H9 (cell line): ENCODE measurements at regions not wholly inside any gene's neighbourhood (a gene's known extent, or its start where the extent isn't known, plus 50 kb on each side); places are given as distances from the start of the nearest gene placed in this dataset.

Experiments used
- DNase-seq: peaks from one replicate; pipeline ENCODE4 v3.0.0-alpha.2; 2017
- H2AFZ ChIP-seq: one replicate; pipeline ENCODE4 v1.6.1; 2013; ENCODE audit warnings: mild to moderate bottlenecking, low read length, control low read depth, moderate library complexity
- H2AK5ac ChIP-seq: 2 replicates; pipeline ENCODE4 v1.6.1; 2013; ENCODE audit warnings: low read length, control low read depth, mixed read lengths; ENCODE audit not compliant: insufficient read length
- H2BK120ac ChIP-seq: one replicate; pipeline ENCODE4 v1.6.1; 2013; ENCODE audit warnings: low read depth, mild to moderate bottlenecking, low read length, control low read depth, inconsistent platforms; ENCODE audit not compliant: poor library complexity, severe bottlenecking
- H2BK12ac ChIP-seq: 2 replicates; pipeline ENCODE4 v1.6.1; 2013; ENCODE audit warnings: low read length, control low read depth, mixed read lengths, low read depth; ENCODE audit not compliant: insufficient read length
- H2BK15ac ChIP-seq: 2 replicates; pipeline ENCODE4 v1.6.1; 2013; ENCODE audit warnings: low read depth, low read length, control low read depth
- H2BK20ac ChIP-seq: one replicate; pipeline ENCODE4 v1.6.1; 2013; ENCODE audit warnings: low read depth, mild to moderate bottlenecking, low read length, control low read depth, inconsistent platforms; ENCODE audit not compliant: poor library complexity, severe bottlenecking
- H2BK5ac ChIP-seq: 2 replicates; pipeline ENCODE4 v1.6.1; 2013; ENCODE audit warnings: low read length, control low read depth, mixed read lengths; ENCODE audit not compliant: insufficient read length
- H3K14ac ChIP-seq: 2 replicates; pipeline ENCODE4 v1.6.1; 2013; ENCODE audit warnings: low read length, control low read depth; ENCODE audit not compliant: insufficient read depth
- H3K18ac ChIP-seq: 2 replicates; pipeline ENCODE4 v1.6.1; 2013; ENCODE audit warnings: low read depth, mild to moderate bottlenecking, mixed read lengths, low read length, control low read depth; ENCODE audit not compliant: insufficient read length
- H3K23ac ChIP-seq: 2 replicates; pipeline ENCODE4 v1.6.1; 2013; ENCODE audit warnings: low read length, control low read depth, mixed read lengths, low read depth; ENCODE audit not compliant: insufficient read length
- H3K23me2 ChIP-seq: 2 replicates; pipeline ENCODE4 v1.6.1; 2013; ENCODE audit warnings: low read depth, mild to moderate bottlenecking, mixed read lengths, low read length, control low read depth; ENCODE audit not compliant: insufficient read length, poor library complexity, severe bottlenecking
- H3K27ac ChIP-seq: 2 replicates; pipeline ENCODE4 v1.5.1; 2013; ENCODE audit warnings: low read length, control low read depth, mixed read lengths, low read depth; ENCODE audit not compliant: insufficient read length
- H3K27me3 ChIP-seq: 2 replicates; pipeline ENCODE4 v1.6.1; 2013; ENCODE audit warnings: low read length, control low read depth, inconsistent platforms; ENCODE audit not compliant: insufficient read depth
- H3K4ac ChIP-seq: 2 replicates; pipeline ENCODE4 v1.6.1; 2013; ENCODE audit warnings: low read depth, mild to moderate bottlenecking, control low read depth, inconsistent platforms, low read length, moderate library complexity
- H3K4me1 ChIP-seq: 2 replicates; pipeline ENCODE4 v1.6.1; 2013; ENCODE audit warnings: low read length, control low read depth, inconsistent platforms; ENCODE audit not compliant: insufficient read depth
- H3K4me2 ChIP-seq: 2 replicates; pipeline ENCODE4 v1.6.1; 2013; ENCODE audit warnings: low read length, control low read depth, mixed read lengths; ENCODE audit not compliant: insufficient read length, insufficient read depth
- H3K56ac ChIP-seq: 2 replicates; pipeline ENCODE4 v1.6.1; 2013; ENCODE audit warnings: low read depth, mild to moderate bottlenecking, mixed read lengths, low read length, control low read depth; ENCODE audit not compliant: insufficient read length
- H3K79me1 ChIP-seq: 2 replicates; pipeline ENCODE4 v1.6.1; 2013; ENCODE audit warnings: low read depth, mild to moderate bottlenecking, moderate library complexity, low read length, control low read depth, inconsistent platforms; ENCODE audit not compliant: insufficient read depth, poor library complexity, severe bottlenecking
- H3K79me2 ChIP-seq: 2 replicates; pipeline ENCODE4 v1.6.1; 2013; ENCODE audit warnings: low read length, control low read depth, inconsistent platforms; ENCODE audit not compliant: insufficient read depth
- H3K9ac ChIP-seq: 2 replicates; pipeline ENCODE4 v1.6.1; 2013; ENCODE audit warnings: low read length, control low read depth, mixed read lengths; ENCODE audit not compliant: insufficient read length; ENCODE audit errors: extremely low read depth
- H3K9me3 ChIP-seq: one replicate; pipeline ENCODE4 v1.6.1; 2013; ENCODE audit warnings: low read depth, low read length, inconsistent platforms; ENCODE audit not compliant: control insufficient read depth
- H3T11ph ChIP-seq: one replicate; pipeline ENCODE4 v1.6.1; 2013; ENCODE audit warnings: mild to moderate bottlenecking, low read length, control low read depth, inconsistent platforms
- H4K20me1 ChIP-seq: one replicate; pipeline ENCODE4 v1.6.1; 2013; ENCODE audit not compliant: control insufficient read depth, insufficient read length, insufficient read depth
- H4K5ac ChIP-seq: 2 replicates; pipeline ENCODE4 v1.6.1; 2013; ENCODE audit warnings: low read depth, mild to moderate bottlenecking, mixed read lengths, low read length, control low read depth; ENCODE audit not compliant: insufficient read length
- H4K8ac ChIP-seq: replicated peaks from 2 replicates; pipeline ENCODE4 v1.6.1; 2013; ENCODE audit warnings: low read length, control low read depth, mixed read lengths, low read depth; ENCODE audit not compliant: insufficient read length
- H4K91ac ChIP-seq: 2 replicates; pipeline ENCODE4 v1.6.1; 2013; ENCODE audit warnings: low read depth, mild to moderate bottlenecking, moderate library complexity, mixed read lengths, low read length, control low read depth; ENCODE audit not compliant: insufficient read length
- H3K27ac Mint-ChIP-seq, 3 experiments: 2 replicates in 2 of 3; 3 replicates in 1 of 3; pipeline ENCODE4 v1.8.0; 2020 to 2021; ENCODE audit warnings: mixed read lengths in 3 of 3, mild to moderate bottlenecking in 1 of 3, moderate library complexity in 1 of 3
- H3K27me3 Mint-ChIP-seq: 2 replicates; pipeline ENCODE4 v1.8.0; 2021; ENCODE audit warnings: low read depth, mild to moderate bottlenecking, moderate library complexity, mixed read lengths
- H3K36me3 Mint-ChIP-seq, 3 experiments: 2 replicates in 2 of 3; 3 replicates in 1 of 3; pipeline ENCODE4 v1.8.0; 2020 to 2021; ENCODE audit warnings: low read depth in 3 of 3, mixed read lengths in 3 of 3; ENCODE audit not compliant: insufficient read depth in 1 of 3
- H3K4me1 Mint-ChIP-seq, 2 experiments: 2 replicates each; pipeline ENCODE4 v1.8.0; 2020; ENCODE audit warnings: mixed read lengths in 2 of 2
- H3K4me3 Mint-ChIP-seq, 2 experiments: 2 replicates in 1 of 2; 3 replicates in 1 of 2; pipeline ENCODE4 v1.8.0; 2020 to 2021; ENCODE audit warnings: mild to moderate bottlenecking in 2 of 2, mixed read lengths in 2 of 2, moderate library complexity in 1 of 2
- H3K9me3 Mint-ChIP-seq, 2 experiments: 2 replicates in 1 of 2; 3 replicates in 1 of 2; pipeline ENCODE4 v1.8.0; 2020; ENCODE audit warnings: mild to moderate bottlenecking in 2 of 2, mixed read lengths in 2 of 2, moderate library complexity in 1 of 2
- CTCF ChIP-seq: fragments of 200-600 bp; sonication (generic); conservative IDR thresholded peaks from 3 replicates; pipeline ENCODE4 v1.8.0; 2021; ENCODE audit warnings: antibody characterized with exemption, mild to moderate bottlenecking
- WGBS: extraction: QIAGEN DNeasy Blood & Tissue Kit; methylation state at CpG from one replicate; pipeline ENCODE4 v1.1.7; 2013; ENCODE audit warnings: missing lambda C conversion rate, low lambda C conversion rate, mixed read lengths; ENCODE audit not compliant: insufficient read length; ENCODE audit errors: extremely low coverage; 5-methylcytosine and 5-hydroxymethylcytosine counted together

DNA sequence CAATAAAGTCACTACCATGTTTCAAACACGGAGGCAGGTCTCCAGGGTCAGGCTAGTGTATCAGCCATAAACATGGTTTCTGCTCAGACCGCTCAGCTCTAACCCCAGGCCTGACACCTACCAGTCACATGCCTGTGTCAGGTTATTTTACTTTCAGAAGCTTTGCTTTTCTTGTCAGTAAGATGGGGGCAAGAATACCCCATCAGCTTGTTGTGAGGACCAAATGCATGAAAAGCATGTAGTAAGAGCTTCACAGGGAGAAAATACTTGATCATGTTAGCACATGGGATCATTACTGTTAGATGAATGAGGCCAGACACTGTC lies 65.2 kb upstream of the PIM1 start:
- no peak overlapping the region for H2BK5ac ChIP-seq
- Mint-ChIP-seq H3K4me1 (peaks cover 50 to 56% of the 10 kb centered on the region in 2 experiments), H3K27me3 (no peaks in the 10 kb centered on the region), H3K27ac (peak overlapping the region in 1 of 3 experiments; percentile 27; a peak in 1 of 7 replicates), H3K9me3 (no peaks in the 10 kb centered on the region), H3K4me3 (no peak overlapping the region), H3K36me3 (peaks cover 0 to 3% (median 0%) of the 10 kb centered on the region in 3 experiments; a peak in 4 of 7 replicates)
- H3K27me3 ChIP-seq = no peaks in the 10 kb centered on the region
- H3K27ac ChIP-seq = no peak overlapping the region
- H3K23me2 ChIP-seq = peaks cover 4% of the 10 kb centered on the region
- no peak overlapping the region for H3T11ph ChIP-seq
- no peaks in the 10 kb centered on the region for H4K20me1 ChIP-seq
- H3K9ac ChIP-seq = no peak overlapping the region
- no peaks in the 10 kb centered on the region for H3K9me3 ChIP-seq
- no peak overlapping the region for H4K5ac ChIP-seq
- no peak overlapping the region for H4K91ac ChIP-seq
- no peak overlapping the region for H2AK5ac ChIP-seq
- WGBS = no CpG with 5 or more reads among the region's 2 CpGs
- H2BK15ac ChIP-seq = no peak overlapping the region
- H3K79me1 ChIP-seq = no peaks in the 10 kb centered on the region
- no peak overlapping the region for H2BK120ac ChIP-seq
- TF ChIP-seq CTCF = no peak
- no peak overlapping the region for H2BK20ac ChIP-seq
- no peak overlapping the region for H2AFZ ChIP-seq
- H3K23ac ChIP-seq = no peak overlapping the region
- DNase-seq = no peak
- no peaks in the 10 kb centered on the region for H3K79me2 ChIP-seq
- no peak overlapping the region for H2BK12ac ChIP-seq
- no peak overlapping the region for H3K14ac ChIP-seq
- no peak overlapping the region for H3K18ac ChIP-seq
- no peak overlapping the region for H3K4ac ChIP-seq
- no peak overlapping the region for H3K56ac ChIP-seq
- no peak overlapping the region for H3K4me2 ChIP-seq
- H4K8ac ChIP-seq = no peak overlapping the region
- peaks cover 11% of the 10 kb centered on the region for H3K4me1 ChIP-seq
